ENCODE measurements at regions not wholly inside any gene's neighbourhood (a gene's known extent, or its start where the extent isn't known, plus 50 kb on each side); places are given as distances from the start of the nearest gene placed in this dataset.

GRCh38 chr9:1272488-1272887 lies 222.3 kb downstream of the DMRT2 start:
- TF ChIP-seq CTCF (optimal IDR thresholded peaks at IDR 0.05 in 1 of 3, IDR thresholded peaks at IDR 0.05 in 1 of 3, conservative IDR thresholded peaks at IDR 0.05 in 1 of 3; ENCODE audit: extremely low read depth in 1 of 3, insufficient read depth in 2 of 3, low read length in 3 of 3) = no peak
- TF ChIP-seq EZH2 (IDR thresholded peaks at IDR 0.05; ENCODE audit: low read length) = no peak
